ENCODE measurements at regions not wholly inside any gene's neighbourhood (a gene's known extent, or its start where the extent isn't known, plus 50 kb on each side); places are given as distances from the start of the nearest gene placed in this dataset.

DNA sequence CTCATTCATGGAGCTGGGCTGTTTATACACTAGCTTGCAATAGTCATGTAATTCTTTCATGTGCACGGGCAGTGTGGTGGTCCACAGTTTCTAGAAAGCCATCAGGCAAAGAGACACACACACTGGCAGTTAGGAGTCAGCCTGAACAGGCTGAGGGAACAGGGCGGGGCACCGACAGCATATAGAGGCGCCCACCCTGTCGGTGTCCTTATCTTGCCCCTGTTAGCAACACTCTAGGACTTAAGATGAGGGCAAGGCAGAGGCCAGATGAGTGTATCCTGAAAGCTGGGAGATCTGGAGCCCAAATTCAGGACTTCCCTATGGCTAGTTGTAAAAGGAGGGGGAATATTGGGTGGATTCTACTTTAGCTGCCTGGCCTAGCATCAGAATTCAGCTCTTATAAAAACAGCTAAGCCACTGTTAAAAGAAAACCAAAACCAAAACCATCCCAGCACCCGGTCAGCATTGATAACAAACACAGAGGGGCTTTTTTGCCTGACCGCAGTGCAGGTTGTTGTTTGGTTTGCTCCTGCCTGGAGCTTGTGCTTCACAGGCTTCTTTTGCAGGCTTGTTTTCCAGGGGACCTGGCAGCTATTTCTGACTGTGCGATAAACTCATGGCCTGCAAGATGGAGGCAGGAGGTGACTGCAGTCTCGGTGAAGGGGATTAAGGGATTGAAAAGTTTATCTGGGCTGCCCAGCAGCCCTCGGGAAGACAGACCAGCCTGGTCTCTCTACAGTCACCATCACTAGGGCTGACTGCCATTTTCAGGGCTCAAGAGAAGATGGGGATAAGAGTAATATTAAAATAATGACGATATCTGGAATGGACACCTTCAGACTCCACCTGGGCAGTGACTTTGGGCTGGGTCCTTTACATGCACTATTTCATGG, 638.9 kb downstream of the MID1IP1 start:
- no peak for DNase-seq

DNA sequence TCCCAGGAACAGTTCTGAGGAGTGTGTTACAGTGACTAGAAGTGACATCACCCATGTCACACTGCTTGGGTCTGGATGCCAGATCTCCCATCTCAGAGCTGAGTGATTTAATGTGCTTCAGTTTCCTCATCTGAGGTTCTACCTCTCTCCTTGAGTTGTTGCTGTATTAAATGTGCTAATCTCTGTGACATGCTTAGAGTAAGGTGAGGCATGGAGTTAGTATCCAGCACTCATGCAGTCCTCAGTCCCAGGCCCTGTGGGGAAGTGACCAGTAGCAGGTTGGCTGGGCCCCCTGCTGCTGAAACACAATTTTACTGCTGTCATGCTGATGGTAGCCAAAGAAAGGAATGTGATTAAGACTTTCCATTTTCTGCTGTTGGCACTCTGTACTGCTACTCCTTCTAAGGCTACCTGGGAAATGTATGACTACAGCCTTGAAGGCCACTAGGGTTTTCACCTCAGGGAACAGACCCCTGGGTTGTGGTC, 639.6 kb downstream of the MID1IP1 start:
- DNase-seq, result no peak

DNA sequence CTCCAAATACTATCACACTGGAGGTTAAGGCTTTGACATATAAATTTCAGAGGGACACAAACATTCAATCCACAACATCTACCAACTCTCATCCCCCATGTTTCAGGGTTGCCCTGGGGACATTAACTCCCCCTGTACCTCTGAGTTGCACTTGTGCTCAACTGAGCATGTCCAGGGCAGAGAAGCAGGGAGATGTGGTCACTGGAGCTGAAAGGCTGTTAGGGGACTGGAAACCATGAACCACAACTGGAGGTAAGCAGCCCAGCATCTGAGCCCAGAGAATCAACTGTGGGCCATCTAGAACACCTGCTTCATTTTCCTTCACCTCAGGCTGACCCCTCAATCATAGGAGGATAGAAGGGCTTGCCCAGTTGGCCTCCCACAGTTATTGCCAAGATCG, 641.1 kb downstream of the MID1IP1 start:
- no peak for DNase-seq

DNA sequence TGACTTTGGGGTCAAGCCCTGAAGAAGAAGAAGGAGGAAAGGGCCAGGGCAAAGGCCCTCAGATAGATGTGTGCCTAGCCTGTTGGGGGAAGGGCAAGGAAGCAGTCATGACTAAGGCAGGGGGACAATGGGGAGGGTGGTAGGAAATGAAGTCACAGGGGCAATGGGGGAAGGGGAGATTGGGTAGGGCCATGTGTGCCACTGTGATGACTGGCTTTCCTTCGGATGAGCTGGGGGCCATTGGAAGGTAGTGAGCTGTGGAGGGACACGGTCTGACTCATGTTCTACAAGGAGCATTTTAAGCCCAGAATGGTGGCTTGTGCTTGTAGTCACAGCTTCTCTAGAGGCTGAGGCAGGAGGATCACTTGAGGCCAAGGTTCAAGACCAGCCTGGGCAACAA, 642.0 kb downstream of the MID1IP1 start:
- no peak for DNase-seq

DNA sequence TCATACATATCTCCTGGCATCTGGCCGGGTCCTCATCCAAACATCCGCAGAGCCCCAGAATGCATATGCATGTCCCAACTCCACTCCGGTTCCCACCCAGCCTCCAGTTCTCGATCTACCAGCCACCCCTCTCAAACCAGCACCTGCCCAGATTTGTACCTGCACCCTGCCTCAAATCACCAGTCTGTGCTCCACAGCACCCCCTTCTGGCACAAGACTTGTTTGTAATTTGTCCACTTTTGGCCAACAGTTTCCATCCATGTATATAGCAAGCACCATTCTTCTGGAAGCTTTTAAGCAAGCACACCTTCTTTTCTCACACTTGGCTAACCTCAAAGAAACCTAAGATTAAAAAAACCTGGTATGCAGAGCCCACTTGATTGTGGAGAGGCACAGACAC, 644.1 kb downstream of the MID1IP1 start:
- no peak for DNase-seq

DNA sequence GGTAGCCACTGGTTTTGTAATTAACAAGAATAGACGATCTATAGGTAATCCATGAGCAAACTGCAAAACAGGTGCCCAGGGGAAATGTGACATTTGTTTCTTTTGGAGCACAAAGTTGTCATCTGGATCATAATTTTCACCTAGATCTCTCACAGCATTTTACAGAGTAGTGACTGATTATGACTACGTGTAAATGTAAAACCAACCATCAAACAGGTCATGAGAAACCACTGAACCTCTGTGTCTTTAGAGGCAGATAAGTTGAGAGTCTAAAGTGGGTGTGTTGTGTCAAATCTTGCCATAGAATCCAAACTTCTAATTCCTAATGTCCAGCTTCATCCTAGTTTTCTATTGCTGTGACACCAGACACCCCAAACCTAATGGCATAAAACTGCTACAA, 648.1 kb downstream of the MID1IP1 start:
- no peak for DNase-seq

DNA sequence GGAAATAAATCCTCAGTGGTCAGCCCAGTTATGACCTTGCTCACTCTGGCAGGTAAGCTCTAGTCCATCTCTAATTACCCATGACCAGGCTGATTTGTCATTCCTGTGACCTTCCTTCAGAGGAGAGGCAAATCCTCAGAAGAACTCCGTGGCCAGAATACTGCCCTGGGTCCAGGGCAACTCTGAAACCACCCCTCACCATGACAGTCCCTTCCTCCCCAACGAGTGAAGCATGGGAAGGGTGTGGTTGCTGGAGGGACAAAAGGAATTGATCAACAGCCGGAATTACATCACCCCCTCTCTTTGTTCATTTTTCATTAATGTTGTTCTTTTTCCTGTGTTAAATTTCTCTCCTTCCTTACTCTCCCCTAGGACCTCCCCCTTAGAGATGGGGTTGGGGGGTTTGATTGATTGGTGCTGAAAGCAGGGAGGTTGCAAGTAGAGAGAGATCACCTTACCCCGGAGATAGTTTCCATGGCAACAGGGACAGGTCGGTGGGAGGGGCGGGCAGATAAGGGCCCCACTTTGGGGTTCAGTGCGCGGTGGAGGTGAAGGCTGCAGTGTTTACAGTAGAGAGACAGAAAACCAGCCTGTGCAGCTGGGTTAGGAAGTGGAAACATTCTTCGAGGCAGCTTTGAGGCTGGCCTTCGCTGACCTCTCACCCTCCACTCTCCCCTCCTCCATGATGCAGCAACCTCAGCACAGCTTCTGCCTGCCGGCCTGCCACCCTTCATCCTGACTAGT, 647.4 kb downstream of the BCOR start:
- no peak for DNase-seq

DNA sequence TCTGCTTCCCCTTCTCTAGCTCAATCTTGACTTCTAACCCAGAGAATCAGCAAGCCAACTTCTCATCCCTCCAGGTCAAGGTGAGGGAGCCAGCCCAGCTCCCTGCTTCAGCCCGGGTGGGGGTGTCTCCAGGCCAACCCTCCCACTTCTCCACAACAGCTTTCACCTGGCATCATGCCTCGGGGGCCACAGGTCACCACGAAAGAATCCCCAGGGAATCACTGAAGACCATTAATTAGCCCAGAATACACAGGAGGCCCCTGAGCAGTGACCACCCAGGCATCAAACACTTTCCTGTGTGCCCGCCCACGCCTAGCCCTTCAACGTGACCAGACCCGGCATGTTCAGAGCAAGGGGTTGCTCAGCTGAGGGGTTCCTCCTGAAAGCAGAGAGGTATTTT, 646.7 kb downstream of the BCOR start:
- no peak for DNase-seq

DNA sequence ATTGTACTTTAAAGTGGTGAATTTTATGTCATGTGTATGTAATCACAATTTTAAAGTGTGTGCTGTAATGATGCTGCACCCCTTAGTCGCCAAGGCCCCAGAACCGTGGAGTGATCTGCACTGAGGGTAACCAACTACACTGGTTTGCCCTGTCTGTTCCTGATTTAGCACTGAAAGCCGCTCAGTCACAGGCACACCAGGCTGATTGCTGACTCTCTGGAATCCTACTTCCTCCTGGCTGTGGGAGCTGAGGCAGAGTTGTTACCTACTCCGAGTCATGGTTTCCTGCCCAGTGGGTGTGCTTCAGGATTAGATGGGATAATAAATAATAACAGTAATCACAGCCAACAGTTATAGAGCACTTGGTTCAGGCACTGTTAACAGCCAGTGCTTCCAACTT, 645.4 kb downstream of the BCOR start:
- no peak for DNase-seq

DNA sequence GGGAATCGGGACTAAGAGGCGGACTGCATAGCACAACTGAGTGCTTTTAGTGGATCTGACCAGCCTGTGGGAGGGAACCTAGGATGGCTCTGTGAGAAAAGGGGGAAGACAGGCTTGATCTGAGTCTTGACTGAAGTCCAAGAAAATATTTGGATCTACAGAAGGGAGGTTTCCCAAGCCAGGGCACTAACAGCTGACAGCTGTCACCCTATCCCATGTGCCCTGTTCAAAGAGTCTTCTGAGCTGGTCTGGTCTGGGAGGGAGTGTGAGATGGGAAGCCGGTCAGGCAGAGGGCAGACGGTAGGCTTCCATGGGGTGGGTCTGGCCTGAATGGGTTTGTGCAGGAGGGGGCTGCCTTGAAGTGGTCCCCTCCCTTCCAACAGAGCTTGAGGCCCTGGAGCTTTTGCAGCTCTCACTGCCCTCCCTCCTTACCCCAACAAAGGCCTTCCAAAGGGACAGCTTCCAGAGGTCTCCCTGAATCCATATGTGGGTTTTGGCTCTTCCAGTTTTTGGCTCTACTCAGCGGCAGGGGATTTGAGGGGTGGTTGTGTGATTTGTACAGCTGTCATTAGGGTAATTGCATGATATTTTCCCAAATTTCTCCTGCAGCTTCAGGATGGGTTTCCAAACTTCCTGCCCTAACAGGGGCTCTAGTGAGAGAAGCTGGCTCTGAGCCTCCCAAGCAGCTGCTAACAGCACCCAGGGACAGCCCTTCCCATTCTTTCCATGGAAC, 643.7 kb downstream of the BCOR start:
- peak; percentile 80 to 81 for DNase-seq

DNA sequence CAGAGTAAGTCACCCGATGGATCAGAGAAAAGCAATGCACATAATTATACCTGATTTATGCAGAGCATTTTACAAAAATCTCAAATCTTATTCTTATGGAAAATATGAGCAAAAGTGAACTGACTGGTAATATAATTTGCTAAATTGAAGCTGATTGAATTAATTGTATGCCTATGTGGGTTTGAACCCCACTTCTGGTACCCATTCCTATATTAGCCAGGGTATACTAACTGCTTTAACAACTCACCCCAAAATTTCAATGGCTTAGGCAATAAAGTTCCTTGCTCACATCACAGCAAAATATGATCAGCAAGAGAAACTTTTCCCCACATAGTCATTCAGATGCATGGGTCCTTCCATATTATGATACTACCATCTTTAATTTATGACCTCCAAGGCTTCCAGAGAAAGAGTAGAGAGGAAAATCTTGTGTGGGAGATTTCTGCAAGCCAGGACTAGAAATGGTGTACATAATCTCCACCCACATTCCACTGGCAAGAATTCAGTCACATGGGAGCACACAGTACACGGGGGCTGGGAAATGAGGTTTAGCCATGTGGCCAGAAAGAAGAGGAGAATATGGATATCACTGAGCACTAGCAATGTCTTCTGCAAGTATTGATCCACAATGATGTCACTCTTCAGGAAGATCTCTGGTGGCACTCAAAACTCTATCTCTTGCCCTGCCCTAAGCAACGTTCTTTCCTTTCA, 640.7 kb downstream of the BCOR start:
- no peak for DNase-seq

DNA sequence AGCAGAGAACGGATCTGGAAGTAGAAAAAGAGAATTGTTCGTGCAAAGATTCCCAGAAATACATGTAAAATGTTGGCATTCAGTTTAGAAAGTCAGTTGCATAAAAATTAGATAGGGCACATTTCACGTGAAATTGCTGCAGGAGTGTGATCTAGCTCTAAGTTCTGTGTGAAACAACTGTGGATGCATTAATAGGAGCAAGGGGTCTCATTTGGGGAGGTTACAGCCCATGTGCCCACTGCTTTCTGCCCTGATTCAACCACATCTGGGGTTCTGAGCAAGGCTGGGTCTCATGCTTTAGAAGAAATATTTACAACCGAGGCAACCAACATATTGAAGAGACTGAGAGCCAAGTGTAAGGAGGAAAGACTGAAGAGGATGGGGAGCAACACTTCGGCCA, 639.0 kb downstream of the BCOR start:
- DNase-seq, result no peak

DNA sequence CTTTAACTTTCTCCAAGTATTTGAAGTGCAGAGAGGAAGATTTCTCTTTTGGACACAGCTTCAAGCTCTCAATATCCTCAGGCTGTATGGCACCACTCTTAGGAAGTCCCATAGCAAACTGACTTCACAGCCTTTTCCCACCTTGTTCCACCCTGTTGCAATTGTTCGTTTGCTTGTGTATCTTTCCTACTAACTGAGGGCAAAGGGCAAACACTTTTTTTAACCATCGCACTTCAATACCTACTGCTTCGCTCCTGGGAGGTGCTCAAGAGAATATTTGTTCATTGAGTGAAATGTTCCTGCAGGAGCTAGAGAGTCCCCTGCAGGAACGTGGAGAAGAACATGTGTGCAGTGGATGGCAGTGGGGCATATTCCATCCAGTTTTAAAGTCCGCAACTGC, 638.6 kb downstream of the BCOR start:
- no peak for DNase-seq

DNA sequence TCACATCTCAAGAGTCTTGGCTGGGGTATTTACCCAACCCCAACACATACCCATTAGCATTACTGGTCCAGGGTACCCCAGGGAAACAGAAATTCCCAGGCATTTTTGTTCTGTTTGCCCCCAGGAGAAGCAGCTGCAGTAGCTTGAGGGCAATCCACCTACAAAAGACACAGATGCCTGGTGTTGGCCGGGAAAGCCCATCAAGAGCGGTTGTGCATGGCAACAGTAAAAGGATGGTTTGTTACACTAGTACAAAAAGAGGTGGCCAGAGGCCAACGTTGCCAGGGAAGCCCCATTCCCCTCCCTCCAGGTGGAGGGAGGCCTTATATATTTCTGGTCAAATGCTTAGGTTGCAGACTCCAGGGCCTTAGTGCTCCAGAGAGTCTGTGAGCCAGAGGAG, 637.8 kb downstream of the BCOR start:
- DNase-seq, result no peak

DNA sequence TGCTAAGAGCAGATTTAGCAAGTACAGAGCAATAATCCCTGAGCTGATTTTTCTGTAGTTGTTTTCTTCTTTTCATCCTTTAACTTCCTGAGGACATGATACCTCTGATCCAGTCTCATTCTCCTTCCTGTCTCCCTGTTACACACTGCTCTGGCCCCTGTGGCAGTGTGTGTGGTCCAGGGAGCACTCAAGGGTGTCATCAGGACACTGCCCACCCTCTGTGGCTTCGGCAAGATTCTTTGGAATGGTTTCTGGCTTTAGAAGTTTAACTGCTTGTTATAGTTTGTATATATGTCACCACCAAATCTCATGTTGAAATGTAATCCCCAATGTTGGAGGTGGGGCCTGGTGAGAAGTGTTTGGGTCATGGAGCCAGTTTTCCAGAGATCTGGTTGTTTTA, 637.3 kb downstream of the BCOR start:
- DNase-seq, result no peak

DNA sequence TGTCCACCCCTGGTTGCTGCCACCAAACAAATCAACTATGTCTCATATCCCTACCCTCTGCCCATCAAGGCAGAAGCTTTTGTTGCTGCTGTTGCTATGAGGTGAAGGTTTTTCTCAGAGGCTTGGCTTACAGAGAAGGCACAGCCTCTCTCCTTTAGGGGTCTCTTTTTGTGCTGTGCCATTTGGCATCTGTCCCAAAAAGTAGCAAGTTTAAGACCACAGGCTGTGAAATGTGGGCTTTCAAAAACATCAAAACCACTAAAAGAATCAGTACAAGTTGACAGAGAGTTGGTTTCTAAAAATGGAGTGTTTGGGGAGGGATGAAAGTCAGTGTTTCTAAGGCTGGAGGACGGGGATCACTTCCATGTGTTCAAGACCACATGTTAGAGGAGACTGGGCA, 634.9 kb downstream of the BCOR start:
- no peak for DNase-seq

DNA sequence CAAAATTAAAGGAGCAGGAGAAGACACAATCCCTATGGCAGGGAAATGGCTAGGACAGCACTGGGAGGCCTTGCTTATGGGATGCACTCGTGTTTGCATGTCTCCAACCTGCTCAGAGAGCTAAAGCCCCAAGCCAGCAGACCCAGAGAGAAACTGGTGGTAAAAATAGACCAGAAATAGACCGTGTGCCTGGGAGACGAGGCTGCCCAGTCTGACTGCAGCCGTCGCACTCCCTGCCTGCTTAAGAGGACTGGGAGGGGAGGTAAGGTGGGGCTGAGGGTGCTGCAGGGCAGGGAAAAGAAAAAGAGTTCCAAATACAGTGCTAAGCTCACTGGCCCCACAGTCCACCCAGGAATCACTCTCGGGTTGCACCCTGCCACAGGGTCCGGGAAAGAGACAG, 633.5 kb downstream of the BCOR start:
- no peak for DNase-seq

DNA sequence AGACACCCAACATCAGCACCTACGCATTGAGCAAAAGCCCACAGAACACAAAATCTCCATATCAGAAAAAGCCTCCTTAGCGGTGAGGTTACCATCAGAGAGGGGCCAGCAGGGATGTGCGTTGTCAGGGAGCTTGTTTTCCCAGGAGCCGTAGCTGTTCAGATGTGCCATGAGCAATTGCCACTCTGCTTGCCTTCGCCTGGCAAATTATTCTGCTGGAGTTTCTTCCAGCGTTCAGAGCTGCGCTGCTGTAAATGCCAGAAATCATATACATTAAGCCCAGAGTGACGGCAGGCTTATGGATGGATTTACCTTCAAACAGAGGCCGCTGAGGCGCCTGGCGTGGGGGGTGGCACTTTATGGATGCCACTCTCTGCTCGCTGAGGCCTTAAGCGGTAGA, 632.3 kb downstream of the BCOR start:
- no peak for DNase-seq

DNA sequence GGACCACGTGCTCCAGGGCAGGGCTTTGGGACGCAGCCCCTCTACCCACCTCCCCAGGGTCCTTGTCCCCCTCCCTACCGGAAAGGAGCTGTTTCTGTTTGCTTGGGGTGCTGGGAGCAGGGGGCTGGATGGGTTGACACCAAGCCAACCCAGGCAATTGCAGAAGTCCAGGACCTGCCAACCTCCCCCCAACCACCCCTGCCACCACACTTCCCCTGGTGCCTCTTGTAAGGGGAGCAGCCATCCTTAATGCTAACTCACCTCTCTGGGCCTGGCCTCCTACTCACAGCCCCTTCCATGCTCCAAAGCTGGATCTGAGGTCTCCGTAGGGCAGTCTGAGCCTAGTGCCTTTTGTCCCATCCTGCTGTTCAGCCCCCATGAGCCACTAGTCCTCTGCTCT, 631.9 kb downstream of the BCOR start:
- no peak for DNase-seq

DNA sequence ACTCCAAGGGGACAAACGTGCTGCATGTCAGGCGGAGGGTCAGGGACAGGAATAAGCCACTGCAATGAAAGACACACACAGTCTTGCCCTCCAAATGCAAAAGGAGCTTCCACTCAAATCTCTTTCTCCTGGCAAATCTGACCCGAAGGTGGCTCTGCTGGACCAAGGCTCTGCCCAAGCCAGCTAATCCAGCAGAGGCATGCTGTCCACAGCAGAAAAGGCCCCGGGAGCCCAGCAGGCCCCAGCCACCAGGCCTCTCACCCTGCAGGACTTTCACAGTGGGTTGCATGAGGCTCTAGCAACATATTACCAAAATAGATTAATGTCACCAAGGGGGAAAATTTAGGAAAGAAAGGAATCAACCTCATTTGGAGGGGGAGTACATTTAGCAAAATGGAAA, 628.6 kb downstream of the BCOR start:
- DNase-seq, result no peak

DNA sequence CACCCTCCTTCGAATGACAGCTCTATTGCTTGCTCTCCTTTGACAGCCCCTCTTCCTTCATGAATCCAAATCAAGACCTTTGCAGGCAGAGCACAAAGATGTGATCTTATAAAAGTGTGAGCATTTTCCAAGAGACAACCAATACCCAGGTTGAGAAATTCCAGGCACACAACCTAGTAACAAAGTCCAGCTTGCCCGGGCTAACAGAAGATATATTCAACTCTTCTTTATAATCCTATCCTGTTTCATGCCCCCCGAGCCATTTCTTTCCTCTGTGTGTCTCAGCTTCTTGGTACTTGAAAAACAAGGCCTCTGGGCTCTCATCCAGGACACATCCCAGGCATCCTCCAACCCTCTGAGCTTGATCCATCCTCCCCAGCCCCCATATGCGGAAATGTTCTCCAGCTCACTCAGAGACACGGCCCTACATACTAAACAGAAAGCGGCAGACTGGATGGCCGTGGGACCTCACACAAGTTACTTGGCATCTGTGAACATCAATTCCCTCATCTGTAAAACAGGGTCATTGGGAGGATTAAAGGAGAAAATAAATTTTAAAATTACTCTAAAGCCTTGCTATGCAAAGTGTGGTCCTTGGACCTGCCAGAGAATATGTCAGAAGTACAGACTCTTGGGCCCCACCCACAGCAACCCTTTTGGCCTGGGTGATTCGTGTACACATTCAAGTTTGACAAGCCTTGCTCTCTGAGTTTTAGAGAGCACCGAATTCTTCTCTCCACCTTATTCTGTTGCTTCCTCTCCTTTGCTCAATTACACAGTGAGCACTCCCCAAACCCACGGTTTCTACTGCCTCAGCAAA, 627.0 kb downstream of the BCOR start:
- DNase-seq, result peak; percentile 64 to 71

All from right lung (tissue), 2 donors.